Activated CD8-positive, alpha-beta memory T cell treated with anti-CD3 and anti-CD28 coated beads, Interleukin-2, amount 50 U/mL, for 4 hours (primary cell): ENCODE measurements at regions not wholly inside any gene's neighbourhood (a gene's known extent, or its start where the extent isn't known, plus 50 kb on each side); places are given as distances from the start of the nearest gene placed in this dataset.
"Not testable (repeated sequence)": the region's sequence is repeated elsewhere in the genome, so short reads cannot be mapped to it uniquely, and the experiment has no call there.

Experiments
- DNase-seq: peaks from one replicate; pipeline ENCODE4 v3.0.0-alpha.2; 2020

DNA sequence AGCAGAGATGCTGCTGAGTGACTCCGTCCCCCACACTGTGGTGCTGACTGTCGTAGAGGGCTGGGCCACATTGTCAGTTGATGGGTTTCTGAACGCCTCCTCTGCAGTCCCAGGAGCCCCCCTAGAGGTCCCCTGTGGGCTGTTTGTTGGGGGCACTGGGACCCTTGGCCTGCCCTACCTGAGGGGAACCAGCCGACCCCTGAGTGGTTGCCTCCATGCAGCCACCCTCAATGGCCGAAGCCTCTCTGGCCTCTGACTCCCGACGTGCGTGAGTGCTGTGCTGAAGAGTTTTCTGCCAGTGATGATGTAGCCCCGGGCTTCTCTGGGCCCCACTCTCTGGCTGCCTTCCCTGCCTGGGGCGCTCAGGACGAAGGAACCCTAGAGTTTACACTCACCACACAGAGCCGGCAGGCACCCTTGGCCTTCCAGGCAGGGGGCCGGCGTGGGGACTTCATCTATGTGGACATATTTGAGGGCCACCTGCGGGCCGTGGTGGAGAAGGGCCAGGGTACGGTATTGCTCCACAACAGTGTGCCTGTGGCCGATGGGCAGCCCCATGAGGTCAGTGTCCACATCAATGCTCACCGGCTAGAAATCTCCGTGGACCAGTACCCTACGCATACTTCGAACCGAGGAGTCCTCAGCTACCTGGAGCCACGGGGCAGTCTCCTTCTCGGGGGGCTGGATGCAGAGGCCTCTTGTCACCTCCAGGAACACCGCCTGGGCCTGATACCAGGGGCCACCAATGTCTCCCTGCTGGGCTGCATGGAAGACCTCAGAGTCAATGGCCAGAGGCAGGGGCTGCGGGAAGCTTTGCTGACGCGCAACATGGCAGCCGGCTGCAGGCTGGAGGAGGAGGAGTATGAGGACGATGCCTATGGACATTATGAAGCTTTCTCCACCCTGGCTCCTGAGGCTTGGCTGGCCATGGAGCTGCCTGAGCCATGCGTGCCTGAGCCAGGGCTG, 181.1 kb downstream of the TBC1D2B start:
- DNase-seq = not testable (repeated sequence)

DNA sequence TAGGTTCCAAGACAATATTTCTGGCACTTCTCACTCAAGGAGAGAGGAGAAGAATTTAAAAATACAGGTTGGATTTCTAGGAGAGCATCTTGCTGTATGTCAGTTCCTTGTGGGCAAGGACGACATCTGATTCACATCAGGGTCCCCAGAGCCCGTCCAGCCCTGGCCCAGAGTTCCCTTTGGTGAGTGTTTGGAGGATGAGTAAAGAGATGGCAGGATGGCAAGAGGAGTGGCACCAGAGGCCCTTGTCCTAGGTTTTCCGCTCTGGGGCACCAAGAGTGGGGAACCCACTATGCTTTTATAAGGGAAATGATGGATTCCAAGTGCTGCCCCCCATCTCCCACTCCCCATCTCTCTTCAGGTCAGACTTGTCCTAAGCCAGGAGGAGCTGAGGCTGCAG, 181.8 kb downstream of the TBC1D2B start:
- DNase-seq = no peak

DNA sequence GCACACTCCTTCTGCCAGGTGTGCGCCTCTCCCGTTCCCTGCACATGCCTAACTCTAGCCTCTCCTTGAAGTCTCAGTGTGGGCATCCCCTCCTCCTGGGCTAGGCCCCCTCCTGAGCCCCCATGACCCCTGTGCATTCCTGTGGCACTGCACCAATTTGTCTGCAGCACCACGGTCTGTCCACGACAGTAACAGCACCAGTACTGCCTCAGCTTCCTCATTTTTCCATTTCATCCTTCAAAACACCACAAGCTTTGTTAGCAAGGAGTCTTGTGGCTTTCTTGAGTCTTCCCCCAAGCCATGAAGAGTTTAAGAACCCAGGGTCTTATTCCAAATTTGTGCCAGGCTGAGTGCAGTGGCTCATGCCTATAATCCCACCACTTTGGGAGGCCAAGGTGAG, 182.4 kb downstream of the TBC1D2B start:
- DNase-seq = not testable (repeated sequence)

- DNase-seq = not testable (repeated sequence)
Observed at GRCh38 chr15:77893671-77894640, 183.6 kb downstream of the TBC1D2B start.

DNA sequence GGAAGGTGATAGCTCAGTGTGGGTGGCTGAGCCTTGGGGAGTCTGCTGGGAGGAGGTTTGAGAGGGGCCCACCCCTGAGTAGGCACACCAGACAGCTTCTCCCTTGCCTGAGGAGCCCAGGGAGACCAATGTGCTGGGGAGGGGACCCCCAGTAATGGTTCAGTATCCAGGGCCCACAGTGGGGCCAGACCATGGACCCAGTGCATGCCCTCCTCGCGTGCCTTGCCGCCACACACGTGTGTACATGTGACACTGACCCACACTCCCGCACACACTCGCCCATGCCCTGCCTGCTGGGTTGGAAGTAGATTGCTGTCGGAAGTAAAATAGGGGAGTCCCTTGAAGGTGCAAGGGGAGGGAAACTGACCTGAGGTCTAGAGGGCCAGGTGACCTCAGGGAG, 184.3 kb downstream of the TBC1D2B start:
- not testable (repeated sequence) for DNase-seq

- DNase-seq = no peak
Observed at GRCh38 chr15:77892335-77892734, 185.2 kb downstream of the TBC1D2B start.

DNA sequence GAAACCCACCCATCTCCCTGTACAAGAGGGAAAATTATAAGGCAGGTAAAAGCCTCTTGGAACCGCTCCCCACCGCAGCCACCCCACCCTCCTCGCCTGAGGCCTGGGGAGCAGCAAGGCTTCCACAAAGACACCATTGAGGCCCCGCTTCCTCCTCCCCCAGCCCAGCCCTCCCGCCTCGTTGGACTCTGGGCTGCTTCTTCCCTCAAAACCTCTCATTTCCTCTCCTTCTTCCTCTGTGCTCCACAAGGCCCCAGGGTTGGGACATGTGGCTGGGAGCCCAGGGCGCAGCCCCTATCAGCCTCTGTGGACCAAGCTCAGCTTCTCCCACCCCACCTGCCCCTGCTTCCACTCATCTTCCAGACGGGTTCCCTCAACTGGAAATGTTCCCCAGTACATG, 185.6 kb downstream of the TBC1D2B start:
- not testable (repeated sequence) for DNase-seq

DNA sequence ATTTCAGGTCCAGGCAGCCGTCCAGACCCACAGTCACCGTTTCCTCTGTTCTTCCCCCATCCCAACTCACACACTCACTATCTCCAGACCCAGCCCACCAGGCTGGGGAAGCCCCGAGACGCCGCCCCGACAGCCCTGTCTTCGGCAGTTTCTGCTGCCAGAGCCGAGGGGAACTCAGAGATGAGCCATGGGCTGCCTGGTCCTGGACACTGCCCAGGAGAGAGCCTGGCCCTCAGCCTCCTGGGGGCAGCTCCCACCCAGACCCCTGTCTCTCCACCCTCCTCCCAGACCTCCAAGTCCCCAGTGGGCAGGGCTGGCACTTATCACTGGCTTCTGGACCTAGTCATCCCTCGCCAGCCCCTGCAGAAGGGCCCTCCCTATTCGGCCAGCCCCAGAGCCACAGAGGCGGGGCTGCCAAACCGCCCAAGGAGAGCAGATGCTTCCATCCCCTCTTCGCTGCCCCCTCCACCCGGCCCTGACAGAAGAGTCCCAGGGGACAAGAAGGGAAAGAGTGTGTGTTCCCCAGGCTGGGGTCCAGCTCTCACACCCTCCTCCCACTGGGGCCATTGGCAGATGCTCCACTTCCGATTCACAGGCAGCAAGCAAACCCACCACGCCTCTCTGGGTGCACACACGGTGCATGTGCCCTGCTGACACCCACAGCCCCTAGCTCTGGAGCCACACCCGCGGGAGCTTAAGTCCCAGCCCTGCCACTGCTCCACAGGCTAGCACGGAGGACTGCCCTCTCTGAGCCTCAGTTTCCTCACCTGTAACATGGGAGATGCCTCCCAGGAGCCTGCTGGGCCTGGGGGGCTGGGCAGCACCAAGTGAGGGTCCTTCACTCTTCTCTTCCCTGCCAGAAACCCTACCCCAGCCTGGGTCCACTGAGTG, 186.4 kb downstream of the TBC1D2B start:
- DNase-seq = not testable (repeated sequence)

DNA sequence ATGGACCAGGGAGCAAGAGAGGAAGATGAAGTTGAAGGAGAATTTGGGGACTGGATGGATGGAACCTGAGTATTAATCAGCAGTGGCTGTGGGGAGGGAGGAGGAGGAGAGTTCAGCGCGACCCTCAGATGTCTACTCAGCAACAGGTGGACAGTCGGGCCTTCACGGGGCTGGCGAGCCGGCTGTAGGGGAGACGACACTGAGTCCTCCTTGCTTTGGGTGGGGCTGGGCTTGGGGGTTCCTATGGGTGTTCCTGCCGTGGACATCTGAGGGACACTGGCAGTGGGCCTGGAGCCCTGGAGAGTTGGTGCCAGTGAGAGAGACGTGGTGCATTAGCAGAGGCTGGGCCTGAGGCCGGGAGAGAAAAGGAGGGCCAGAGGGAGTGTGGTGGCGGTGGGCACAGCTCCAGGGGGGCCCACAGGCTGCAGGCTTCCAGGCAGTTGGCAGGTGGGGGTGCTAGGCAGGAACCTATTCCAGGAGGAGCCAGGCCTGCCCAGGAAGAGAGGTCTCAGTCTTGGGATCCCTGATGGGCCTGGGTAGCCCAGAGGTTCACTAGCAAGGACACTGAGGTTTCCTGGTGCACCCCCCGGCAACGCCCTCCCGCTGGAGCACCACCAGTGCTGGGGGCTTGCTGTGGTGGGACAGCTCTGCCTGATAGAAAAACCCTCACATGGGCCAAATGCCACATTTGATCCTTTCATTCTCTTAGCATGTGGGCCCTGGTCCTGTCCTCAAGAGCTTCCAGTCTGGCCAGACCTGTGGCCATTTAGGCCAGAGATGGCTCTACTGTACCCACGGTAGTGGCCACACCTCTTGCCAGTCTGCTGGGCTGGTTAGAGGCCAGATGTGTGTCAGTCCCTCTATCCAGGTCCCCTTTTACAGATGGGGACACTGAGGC, 187.4 kb downstream of the TBC1D2B start:
- DNase-seq = not testable (repeated sequence)

DNA sequence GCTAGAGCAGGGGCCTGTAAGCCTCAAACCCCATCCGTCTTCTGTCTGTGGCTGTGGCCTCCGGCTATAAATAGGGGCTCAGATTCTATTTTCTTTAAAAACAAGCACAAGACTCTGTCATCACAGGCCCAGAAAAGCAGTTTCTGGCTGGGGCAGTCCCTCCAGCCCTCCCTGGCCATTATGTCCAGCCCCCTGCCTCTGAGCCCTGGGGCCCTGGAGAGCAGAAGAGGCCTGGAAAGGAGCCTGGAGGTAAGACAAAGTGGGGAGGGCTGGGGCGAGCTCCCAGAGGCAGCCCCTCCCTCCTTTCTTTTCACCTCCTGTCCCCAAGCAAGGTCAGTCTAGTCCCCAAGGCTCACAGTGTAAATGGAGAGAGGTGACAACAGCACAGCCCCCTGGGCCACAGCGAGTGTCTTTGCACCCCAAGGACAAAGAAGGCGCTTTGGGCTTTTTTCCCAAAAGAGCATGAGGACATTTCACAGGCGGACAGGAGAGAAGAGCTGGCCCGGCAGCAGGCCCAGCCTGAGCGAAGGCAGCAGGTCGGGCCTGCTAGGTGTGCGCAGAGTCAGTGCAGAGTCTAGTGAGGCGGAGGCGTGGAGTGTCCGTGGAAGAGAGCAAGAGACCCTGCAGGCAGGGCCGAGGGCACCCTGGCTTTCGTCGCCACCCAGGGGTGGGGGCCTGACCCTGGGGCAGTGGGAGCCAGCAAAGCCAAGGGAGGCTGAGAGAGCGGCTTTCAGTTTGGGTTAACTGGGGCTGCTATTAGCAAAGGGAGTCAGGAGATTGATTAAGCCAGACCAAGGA, 188.3 kb downstream of the TBC1D2B start:
- DNase-seq = no peak

DNA sequence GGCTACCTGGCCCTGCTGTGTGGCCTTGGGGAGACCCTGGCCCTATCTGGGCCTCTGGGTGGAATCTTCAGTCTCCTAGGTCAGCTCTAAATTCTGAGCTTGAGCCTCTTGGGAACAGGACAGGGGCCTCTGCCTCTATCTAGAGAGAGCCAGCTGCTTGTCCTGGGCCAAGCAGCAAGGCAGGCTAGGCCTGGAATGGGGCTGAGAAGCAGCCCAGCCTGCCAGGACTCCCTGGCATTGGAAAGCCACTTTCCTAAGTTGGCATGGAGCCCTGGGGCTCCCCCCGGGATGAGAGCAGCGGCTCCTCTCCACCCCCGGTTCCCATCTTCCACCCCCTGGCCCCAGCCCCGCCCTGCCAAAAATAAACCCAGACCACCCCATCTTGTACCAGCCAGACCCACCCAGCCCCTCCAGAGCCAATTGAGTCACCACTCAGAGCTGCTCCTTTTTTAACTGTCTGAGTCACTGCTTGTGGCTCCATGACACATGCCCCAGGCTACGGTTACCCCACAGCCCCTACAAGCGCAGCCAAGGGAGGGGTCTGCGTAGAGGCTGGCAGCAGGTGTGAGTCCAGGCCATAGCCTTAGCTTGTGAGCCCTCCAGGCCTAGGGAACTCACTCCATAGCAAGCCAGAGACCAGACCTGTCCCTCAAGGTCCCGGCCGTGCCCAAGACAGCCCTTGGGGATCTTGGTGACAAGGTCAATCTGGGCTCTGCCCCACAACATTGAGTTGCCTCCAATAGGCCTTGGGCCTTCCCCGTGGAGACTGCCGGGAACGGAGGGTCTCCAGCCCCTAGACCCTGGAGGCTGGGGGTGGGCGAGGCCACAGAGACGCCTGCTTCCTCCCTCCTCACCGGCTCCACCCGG, 189.7 kb downstream of the TBC1D2B start:
- not testable (repeated sequence) for DNase-seq

DNA sequence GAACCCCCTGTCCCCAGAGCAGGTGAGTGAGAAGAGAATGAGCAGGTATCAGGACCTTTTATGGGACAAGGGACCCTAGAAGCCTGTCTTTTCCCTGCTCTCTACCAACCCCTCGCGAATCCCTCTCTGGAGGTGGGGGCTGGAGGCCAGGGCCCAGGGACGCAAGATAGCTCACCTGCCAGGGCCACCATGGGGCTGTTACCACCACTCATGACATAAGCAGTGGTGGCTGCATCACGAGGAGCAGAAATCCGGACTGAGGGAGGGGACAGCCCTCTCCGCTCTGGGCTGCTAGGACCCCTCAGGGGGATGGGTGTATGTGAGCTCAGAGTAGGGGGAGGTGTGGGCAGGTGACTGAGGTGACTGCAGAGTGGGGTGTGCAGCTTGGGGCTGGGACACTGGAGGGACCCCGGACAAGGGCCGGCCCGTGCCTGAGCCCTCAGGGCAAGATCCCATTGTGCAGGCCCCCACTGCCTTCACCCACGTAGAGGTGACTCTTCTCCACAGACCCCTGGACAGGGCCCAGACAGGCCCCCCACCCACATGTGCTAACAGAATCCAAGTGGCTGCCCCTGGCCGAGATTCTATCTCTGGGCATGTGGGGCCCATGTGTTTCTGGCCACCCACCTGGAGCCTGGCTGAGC, 190.6 kb downstream of the TBC1D2B start:
- no peak for DNase-seq

- not testable (repeated sequence) for DNase-seq
Observed at GRCh38 chr15:77885877-77886500, 191.5 kb downstream of the TBC1D2B start.

- not testable (repeated sequence) for DNase-seq
Observed at GRCh38 chr15:77883012-77883411, 194.5 kb downstream of the TBC1D2B start.

- DNase-seq = no peak
Observed at GRCh38 chr15:77881950-77882349, 195.6 kb downstream of the TBC1D2B start.

- not testable (repeated sequence) for DNase-seq
Observed at GRCh38 chr15:77881535-77881934, 196.0 kb downstream of the TBC1D2B start.

DNA sequence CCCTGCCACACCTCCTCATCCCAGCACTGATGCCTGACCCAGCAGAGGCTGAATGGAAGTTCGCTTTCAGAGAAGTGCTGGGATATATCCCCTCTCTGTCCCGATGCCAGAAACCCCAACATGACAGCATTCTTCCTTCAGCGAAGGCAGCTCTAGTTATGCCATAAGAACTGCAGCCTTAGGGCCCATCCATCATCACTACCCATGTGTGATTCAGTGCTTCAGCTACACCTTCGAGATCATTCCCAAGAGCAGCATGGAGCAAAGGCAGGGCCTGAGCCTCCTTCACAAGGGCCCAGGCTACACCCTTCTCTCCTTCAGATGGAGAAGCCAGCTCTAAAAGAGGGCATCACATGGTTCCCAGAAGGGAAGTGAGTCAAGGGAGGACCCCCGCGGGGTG, 198.0 kb downstream of the TBC1D2B start:
- DNase-seq = not testable (repeated sequence)
